ELR (cell line): ENCODE measurements at regions not wholly inside any gene's neighbourhood (a gene's known extent, or its start where the extent isn't known, plus 50 kb on each side); places are given as distances from the start of the nearest gene placed in this dataset.
A peak's percentile ranks its signal among the peaks of the same experiment; 100 is the strongest.
"Not testable (repeated sequence)": the region's sequence is repeated elsewhere in the genome, so short reads cannot be mapped to it uniquely, and the experiment has no call there.

Experiments
- DNase-seq: peaks from one replicate; pipeline ENCODE4 v3.0.0-alpha.2; 2015; ENCODE audit warnings: low read depth

DNA sequence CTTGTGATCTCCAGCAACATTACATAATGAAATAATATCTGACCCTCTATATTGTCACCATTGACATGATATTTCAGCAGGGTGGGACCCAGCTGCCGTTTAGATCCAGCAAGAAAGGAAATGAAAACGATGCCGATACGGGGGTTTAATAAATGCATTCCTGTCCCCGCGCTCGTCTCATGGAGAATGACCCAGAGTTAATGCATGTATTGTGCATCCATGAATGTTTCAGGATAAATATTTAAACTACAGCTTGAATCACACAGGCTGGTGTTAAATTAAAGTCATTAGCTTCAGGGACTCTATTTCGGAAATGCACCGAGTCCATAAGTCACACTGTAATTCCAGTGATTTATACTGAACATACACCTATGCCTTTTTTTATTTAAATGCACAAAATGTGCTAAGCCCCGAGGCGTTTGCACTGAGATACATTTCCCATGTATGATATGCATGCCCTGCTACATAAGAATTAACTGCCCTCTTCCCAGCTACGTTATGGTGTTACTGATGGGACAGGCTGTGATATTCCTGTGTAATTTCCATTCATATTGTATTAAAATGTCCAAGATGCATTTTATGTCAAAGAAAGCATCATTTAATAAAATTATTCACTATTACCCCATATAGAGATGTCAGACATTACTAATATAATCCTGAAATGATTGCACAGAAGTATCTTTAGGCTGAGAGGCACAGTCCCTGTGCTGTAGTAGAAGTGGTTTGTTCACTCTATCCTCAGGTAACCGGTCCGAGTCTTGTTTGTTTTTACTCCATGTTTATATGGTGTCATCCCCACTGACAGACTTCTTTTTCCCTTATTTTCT is 109.3 kb upstream of the ZNF516 start:
- DNase-seq, result no peak

- DNase-seq, result no peak
Measured at GRCh38 chr18:76602191-76602590, 107.1 kb upstream of the ZNF516 start.

DNA sequence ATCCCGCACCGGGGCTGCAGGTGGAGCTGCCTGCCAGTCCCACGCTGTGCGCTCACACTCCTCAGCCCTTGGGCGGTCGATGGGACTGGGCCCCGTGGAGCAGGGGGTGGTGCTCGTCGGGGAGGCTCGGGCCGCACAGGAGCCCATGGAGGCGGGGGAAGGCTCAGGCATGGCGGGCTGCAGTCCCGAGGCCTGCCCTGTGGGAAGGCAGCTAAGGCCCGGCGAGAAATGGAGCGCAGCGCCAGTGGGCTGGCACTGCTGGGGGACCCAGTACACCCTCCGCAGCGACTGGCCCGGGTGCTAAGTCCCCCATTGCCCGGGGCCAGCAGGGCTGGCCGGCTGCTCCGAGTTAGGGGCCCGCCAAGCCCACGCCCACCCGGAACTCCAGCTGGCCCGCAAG is 105.0 kb upstream of the ZNF516 start:
- not testable (repeated sequence) for DNase-seq

DNA sequence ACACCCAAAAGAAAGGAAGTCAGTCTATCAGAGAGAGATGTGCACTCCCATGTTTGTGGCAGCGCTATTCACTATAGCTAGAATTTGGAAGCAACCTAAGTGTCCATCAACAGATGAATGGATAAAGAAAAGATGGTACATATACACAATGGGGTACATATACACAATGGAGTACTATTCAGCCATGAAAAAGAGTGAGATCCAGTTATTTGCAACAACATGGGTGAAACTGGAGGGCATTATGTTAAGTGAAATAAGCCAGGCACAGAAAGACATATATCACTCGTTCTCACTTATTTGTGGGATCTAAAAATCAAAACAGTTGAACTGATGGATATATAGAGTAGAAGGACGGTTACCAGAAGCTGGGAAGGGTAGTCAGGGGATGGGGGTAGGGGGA is 99.9 kb upstream of the ZNF516 start:
- no peak for DNase-seq

GRCh38 chr18:76593843-76594242 is 98.8 kb upstream of the ZNF516 start:
- DNase-seq, result no peak

GRCh38 chr18:76592981-76593381 is 97.9 kb upstream of the ZNF516 start:
- DNase-seq, result no peak

GRCh38 chr18:76592096-76592495 is 97.1 kb upstream of the ZNF516 start:
- no peak for DNase-seq

GRCh38 chr18:76589866-76590265 is 94.8 kb upstream of the ZNF516 start:
- DNase-seq, result no peak

DNA sequence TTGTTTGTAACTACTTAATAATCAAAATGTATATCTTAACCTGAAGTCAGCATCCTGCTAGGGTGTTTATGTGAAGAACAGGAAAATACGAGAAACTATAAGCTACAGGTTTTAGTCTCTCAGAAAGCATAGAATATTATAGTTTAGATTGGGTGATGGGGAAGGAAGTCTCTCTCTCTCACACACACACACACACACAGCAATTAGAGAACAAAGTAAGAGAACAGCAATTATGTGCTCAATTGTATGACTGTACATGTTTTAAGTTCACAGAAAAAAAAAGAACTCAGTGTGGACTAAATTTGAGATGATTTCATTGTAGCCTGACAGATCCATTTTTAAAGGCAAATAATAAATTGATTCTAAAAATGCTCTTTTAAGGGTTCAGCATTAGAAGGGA is 94.3 kb upstream of the ZNF516 start:
- no peak for DNase-seq

- DNase-seq, result peak; percentile 9
Measured at GRCh38 chr18:76588601-76589226, 93.7 kb upstream of the ZNF516 start.

DNA sequence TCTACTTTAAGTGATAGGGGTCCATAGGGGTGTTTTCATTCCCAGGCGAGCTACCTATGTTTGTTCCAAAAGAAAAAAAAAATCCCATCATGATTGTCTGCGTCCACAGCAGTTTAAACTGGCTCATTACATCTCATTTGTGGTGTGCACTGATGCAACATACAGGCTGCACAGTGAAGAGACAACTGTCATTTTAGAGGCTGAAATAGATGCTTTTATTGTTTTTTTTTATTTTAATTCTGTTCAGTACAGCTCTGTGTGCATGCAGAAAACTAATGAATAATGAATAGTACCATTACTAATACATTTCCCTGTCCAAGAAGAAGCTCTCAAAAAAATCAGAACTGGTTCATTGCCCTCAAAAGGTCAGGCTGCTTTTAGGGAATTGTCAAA is 92.8 kb upstream of the ZNF516 start:
- DNase-seq, result no peak

DNA sequence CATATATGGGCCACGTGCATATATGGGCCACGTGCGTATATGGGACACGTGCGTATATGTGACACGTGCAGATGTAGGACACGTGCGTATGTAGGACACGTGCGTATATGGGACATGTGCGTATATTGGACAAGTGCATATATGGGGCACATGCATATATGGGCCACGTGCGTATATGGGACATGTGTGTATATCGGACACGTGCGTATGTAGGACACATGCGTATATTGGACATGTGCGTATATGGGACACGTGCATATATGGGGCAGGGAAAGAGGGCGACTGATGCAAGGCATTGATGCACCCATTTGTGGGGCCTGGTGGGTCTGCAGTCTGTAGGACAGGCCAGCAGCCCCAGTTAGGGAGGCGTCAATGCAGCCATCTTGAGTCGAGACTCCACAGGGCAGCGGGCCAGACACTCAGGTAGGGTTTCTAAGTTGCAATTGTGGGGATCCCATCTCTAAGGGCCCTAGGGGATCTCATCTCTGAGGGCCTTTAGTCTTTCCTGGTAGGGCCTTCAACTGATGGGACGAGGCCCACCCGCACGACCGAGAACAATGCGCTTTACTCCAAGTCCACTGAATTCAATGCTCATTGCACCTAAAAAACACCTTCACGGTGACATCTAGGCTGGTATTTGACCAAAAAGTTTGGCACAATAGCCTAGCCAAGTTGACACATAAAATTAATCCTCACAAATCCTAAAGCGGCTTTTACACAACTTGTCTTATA is 92.3 kb upstream of the ZNF516 start:
- DNase-seq, result no peak

DNA sequence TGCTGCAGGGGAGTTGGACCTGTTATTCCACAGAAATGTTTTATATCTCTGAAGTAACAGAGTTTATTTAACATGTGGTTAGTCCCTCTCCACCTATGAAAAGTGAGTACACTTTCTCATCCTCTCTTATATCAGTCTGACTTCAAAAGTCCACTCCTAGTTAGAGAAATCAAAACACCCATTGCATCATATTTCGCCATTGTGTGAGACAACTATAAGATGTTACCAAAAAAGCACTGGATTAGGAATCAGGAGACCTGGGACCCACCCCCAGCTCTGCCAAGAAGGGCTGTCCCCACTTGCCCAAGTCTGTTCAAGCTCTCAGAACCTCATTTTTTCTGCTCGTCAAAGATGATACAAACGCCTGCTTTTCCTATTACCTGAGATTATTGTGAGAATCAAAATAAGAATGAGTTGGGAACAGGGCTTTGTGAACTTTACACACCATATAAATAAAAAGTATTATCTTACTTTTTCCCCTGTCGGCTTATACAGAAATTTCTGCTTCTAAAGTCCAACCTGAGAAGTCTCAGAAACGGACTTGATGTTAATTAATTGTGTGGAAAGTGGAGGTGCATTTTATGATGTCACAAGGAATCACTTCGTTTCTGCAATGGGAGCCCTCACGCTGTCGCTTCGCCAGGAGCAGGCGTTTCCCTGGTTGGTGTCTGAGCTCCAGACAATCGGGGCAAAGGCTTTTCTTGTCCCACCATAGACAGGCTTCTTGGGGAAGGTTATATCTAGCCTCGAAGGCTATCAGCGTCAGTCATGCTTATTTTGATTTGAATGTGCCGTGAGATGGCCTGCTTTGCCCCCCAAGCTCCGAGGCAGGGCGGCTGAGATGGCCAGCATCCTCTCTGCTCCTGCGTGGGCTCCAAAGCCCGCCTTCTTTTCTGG is 89.6 kb upstream of the ZNF516 start:
- no peak for DNase-seq

DNA sequence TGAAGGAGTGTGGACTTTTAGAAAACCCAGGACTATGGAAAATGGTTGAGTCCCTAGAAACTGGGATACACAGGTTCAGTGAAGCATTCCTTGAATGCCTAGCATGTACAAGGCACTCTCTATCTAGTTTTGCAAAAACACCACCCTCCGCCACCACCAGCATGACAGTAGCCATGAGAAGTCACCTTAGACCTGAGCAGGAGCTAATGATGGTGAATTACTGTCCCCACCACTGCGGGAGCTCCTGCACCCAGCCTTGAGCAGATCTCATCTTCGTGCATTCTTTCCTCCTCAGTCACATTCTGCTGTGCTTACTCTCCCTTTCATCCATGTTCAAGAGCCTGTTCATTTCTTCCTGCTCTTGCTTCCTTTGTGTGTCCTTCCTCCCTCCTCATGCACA is 86.2 kb upstream of the ZNF516 start:
- no peak for DNase-seq

DNA sequence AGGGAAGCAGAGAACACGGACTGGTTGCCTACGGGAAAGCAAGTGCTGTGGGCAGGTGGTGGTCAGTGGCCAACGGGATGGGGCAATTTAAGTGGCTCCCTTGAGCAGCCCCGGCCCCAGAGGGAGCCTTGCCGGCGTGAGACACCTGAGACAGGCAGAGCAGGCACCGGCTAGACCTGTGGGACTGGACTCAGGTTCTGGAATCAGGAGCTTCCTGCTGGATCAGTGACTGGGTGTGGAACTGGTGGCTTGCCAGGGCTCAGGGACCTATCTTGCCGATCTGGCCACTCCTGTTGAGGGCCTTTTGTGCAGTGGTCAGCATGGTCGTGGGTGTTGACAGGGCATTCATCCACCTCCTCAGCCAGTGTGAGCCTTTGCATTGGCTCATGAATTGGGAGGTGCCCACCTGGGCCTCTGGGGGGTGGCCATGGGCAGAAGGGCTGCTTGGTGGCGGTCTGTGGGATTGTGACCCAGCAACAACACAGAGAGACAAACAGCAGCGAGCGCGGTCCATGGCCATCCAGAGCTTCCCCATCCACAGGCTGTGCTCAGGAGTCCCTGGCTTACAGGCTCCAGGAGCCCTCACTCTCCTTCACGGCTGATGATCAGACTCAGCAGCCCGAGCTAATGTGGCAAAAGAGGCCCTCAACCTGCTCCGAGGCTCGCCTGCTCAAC is 85.4 kb upstream of the ZNF516 start:
- DNase-seq, result no peak

DNA sequence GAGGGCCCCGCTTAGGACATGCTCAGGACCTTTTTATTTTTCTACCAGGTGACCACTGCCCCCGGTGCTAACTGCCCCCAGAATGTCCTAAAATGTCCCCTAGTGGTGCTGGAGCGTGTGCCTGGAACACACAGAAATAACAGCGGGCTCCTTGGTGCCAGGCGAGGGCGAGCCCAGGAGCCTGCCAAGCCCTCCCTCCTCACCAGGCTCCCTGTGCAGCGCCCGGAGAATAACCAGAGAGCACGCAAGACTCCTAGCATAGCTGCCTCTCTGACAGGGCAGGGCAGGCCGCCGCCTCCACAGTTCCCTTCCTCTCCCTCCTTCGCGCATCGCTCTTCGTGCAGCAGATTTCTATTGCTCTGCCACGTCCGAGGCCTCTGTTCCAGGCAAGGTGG is 84.3 kb upstream of the ZNF516 start:
- no peak for DNase-seq

DNA sequence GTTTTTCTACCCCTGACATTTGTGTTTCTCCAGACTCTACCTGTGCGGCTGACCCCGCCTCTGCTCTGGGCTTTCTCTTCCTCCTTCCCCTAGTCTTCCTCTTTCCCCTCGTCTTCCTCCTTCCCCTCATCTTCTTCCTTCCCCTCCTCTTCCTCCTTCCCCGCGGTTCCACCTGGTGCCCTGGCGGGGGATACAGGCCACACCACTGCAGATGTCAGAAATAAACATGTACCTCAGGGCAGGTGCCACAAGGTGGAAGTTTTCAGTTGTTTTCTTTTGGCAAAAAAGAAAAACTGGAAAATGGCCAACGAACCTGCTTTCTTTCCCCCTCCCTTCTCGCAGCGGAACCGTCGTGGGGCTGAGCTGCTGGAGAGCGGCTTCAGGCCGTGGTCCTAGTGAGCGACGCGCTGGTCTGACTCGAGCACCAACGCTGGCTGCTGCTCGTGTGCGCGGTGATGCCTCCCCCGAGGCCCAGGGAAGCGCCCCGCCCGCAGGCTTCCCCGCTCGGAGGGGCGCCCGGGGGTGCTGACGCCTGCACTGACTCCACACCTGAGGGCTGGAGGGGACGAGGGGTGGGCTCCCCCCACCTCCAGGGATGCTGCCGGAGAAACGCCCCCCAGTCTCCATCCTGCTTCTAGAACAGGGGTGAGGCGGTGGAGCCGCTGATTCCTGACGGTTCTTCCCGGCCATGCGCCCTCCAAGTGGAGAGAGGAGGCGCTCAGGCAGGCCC is 83.7 kb upstream of the ZNF516 start:
- DNase-seq, result no peak

- peak; percentile 86 for DNase-seq
Measured at GRCh38 chr18:76573325-76574025, 78.4 kb upstream of the ZNF516 start.

DNA sequence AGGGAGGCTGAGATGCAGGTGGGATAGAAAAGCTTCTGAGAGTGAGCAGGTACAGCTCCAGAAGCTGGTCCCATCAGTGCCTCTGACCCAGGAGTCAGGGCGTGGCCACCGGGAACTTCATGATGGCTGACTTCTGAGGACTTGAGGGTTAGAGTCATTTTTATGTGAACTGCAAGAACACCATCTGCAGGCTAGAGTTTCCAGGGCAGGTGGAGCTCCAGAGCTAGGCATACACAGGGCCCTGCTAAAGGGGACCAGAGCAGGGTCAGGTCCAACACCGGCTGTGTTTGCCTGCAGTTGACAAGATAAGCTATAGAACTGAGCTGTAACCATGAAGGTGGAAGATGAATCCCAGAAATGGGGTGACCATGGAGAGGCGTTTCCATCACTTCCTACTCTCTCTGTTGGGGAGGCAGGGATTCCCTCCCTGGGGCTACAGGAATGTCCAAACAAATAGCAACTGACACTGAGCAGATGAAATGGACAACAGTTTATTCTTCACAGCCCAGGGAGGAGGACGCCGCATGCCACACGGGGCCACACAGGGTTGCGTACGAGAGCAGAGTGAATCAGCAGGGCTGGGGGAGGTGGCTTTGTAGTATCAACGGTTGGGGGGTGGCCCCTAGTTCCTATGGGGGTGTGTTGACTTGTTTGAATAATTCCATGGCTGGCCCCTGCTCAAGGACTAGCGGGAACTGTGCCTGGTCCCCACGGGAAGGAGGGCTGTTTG is 77.6 kb upstream of the ZNF516 start:
- no peak for DNase-seq

- no peak for DNase-seq
Measured at GRCh38 chr18:76571689-76572088, 76.6 kb upstream of the ZNF516 start.
